IMR-90 (cell line): ENCODE measurements at regions not wholly inside any gene's neighbourhood (a gene's known extent, or its start where the extent isn't known, plus 50 kb on each side); places are given as distances from the start of the nearest gene placed in this dataset.

ENCODE experiments used
- ATAC-seq: fragments of 200-7000 bp; cut with Tn5 transposase; 2 replicates; pipeline ENCODE4 v1.9.1; 2020; ENCODE audit warnings: low read depth, mild to moderate bottlenecking, moderate library complexity
- BruUV-seq: library from RNA; stranded (reverse); fragments of 400-500 nt; replicated peaks from 2 replicates; lab custom pipeline; 2021; lab: Mats Ljungman, UMichigan
- CTCF ChIA-PET: fragments of 300-600 bp; formaldehyde crosslinking; extraction: SDS; loops from one replicate; lab custom pipeline; 2021; ENCODE audit warnings: antibody characterized with exemption; lab: Yijun Ruan, JAX
- POLR2A ChIA-PET: fragments of 300-600 bp; sonication (Branson Sonifier 250); formaldehyde crosslinking; loops from one replicate; lab custom pipeline; 2022; ENCODE audit warnings: antibody characterized with exemption; ENCODE audit not compliant: unreplicated experiment; lab: Charles Lee
- DNase-seq: peaks from one replicate; pipeline ENCODE4 v3.0.0; 2013
- H2AFZ ChIP-seq: replicated peaks from 2 replicates; pipeline ENCODE3; 2013; ENCODE audit warnings: low read length, mild to moderate bottlenecking; ENCODE audit not compliant: poor library complexity
- H2AK5ac ChIP-seq: 2 replicates; pipeline ENCODE4 v1.6.1; 2013; ENCODE audit warnings: low read depth, low read length, inconsistent platforms
- H2AK9ac ChIP-seq: replicated peaks from 2 replicates; pipeline ENCODE3; 2013; ENCODE audit warnings: mild to moderate bottlenecking, low read depth, low read length, moderate library complexity; ENCODE audit not compliant: poor library complexity
- H2BK120ac ChIP-seq: 2 replicates; pipeline ENCODE4 v1.6.1; 2013; ENCODE audit warnings: low read depth, low read length, inconsistent platforms
- H2BK15ac ChIP-seq: 3 replicates; pipeline ENCODE4 v1.6.1; 2013; ENCODE audit warnings: low read depth, low read length, inconsistent platforms
- H2BK20ac ChIP-seq: 2 replicates; pipeline ENCODE4 v1.6.1; 2013; ENCODE audit warnings: low read depth, mild to moderate bottlenecking, inconsistent platforms, low read length, moderate library complexity
- H2BK5ac ChIP-seq: 2 replicates; pipeline ENCODE4 v1.6.1; 2013; ENCODE audit warnings: mild to moderate bottlenecking, low read depth, low read length, inconsistent platforms; ENCODE audit not compliant: poor library complexity, severe bottlenecking
- H3K14ac ChIP-seq: replicated peaks from 2 replicates; pipeline ENCODE4 v1.6.1; 2013; ENCODE audit warnings: low read depth, low read length, inconsistent platforms
- H3K18ac ChIP-seq: 2 replicates; pipeline ENCODE4 v1.6.1; 2013; ENCODE audit warnings: low read depth, low read length, control low read depth
- H3K23ac ChIP-seq: 2 replicates; pipeline ENCODE4 v1.6.1; 2013; ENCODE audit warnings: low read depth, low read length, inconsistent platforms
- H3K27ac ChIP-seq: 2 replicates; pipeline ENCODE4 v1.5.1; 2013; ENCODE audit warnings: mild to moderate bottlenecking, control low read depth, low read length; ENCODE audit not compliant: insufficient read depth
- H3K27me3 ChIP-seq: 2 replicates; pipeline ENCODE4 v1.6.1; 2013; ENCODE audit warnings: low read length; ENCODE audit not compliant: control insufficient read depth, insufficient read depth
- H3K36me3 ChIP-seq: 2 replicates; pipeline ENCODE4 v1.6.1; 2013; ENCODE audit warnings: low read length, mixed read lengths; ENCODE audit not compliant: control insufficient read depth, insufficient read depth
- H3K4ac ChIP-seq: 2 replicates; pipeline ENCODE4 v1.6.1; 2013; ENCODE audit warnings: low read depth, low read length, inconsistent platforms
- H3K4me1 ChIP-seq: 2 replicates; pipeline ENCODE4 v1.6.1; 2013; ENCODE audit warnings: low read length, mixed read lengths; ENCODE audit not compliant: control insufficient read depth, insufficient read depth
- H3K4me2 ChIP-seq: 2 replicates; pipeline ENCODE4 v1.6.1; 2013; ENCODE audit warnings: low read depth, mild to moderate bottlenecking, control low read depth, low read length, moderate library complexity
- H3K4me3 ChIP-seq: 2 replicates; pipeline ENCODE4 v1.5.1; 2013; ENCODE audit warnings: low read depth, mild to moderate bottlenecking, control low read depth, low read length, moderate library complexity; ENCODE audit not compliant: insufficient read depth
- H3K56ac ChIP-seq: 2 replicates; pipeline ENCODE4 v1.6.1; 2013; ENCODE audit warnings: low read length, inconsistent platforms; ENCODE audit not compliant: insufficient read depth; ENCODE audit errors: extremely low read depth
- H3K79me1 ChIP-seq, 2 experiments: 2 replicates each; pipeline ENCODE4 v1.6.1; 2013; ENCODE audit warnings: low read length in 2 of 2, inconsistent platforms in 1 of 2, low read depth in 1 of 2
- H3K9ac ChIP-seq: 2 replicates; pipeline ENCODE4 v1.6.1; 2013; ENCODE audit warnings: low read depth, low read length, control low read depth
- H3K9me1 ChIP-seq: 2 replicates; pipeline ENCODE4 v1.6.1; 2013; ENCODE audit warnings: low read length, inconsistent platforms; ENCODE audit not compliant: insufficient read depth
- H3K9me3 ChIP-seq: 2 replicates; pipeline ENCODE4 v1.6.1; 2013; ENCODE audit warnings: low read length; ENCODE audit not compliant: control insufficient read depth, insufficient read depth
- H4K20me1 ChIP-seq: 2 replicates; pipeline ENCODE4 v1.6.1; 2013; ENCODE audit warnings: low read length, inconsistent platforms; ENCODE audit not compliant: insufficient read depth
- H4K5ac ChIP-seq: 2 replicates; pipeline ENCODE4 v1.6.1; 2013; ENCODE audit warnings: mild to moderate bottlenecking, low read depth, low read length, control low read depth
- H4K8ac ChIP-seq, 2 experiments: 2 replicates each; pipeline ENCODE4 v1.6.1; 2013; ENCODE audit warnings: low read depth in 2 of 2, low read length in 2 of 2, control low read depth in 1 of 2, inconsistent platforms in 1 of 2
- H4K91ac ChIP-seq: 2 replicates; pipeline ENCODE4 v1.6.1; 2013; ENCODE audit warnings: low read depth, low read length, inconsistent platforms; ENCODE audit not compliant: insufficient read depth
- CHD1 ChIP-seq: IDR thresholded peaks from 2 replicates; pipeline ENCODE4 v1.6.1; 2012; ENCODE audit warnings: low read depth, low read length, improper control_type of control experiment
- FOS ChIP-seq: fragments of 150-350 bp; IDR thresholded peaks from 2 replicates; pipeline ENCODE4 v1.6.1; 2016; ENCODE audit warnings: low read depth, low read length
- NFE2L2 ChIP-seq: fragments of 150-350 bp; IDR thresholded peaks from 2 replicates; pipeline ENCODE4 v1.6.1; 2016; ENCODE audit warnings: low read depth, mild to moderate bottlenecking, low read length
- POLR2A ChIP-seq: IDR thresholded peaks from 2 replicates; pipeline ENCODE4 v1.6.1; 2012; ENCODE audit warnings: mild to moderate bottlenecking, low read depth, low read length
- RCOR1 ChIP-seq: IDR thresholded peaks from 2 replicates; pipeline ENCODE4 v1.6.1; 2012; ENCODE audit warnings: mild to moderate bottlenecking, low read length, improper control_type of control experiment; ENCODE audit not compliant: insufficient replicate concordance
- RFX5 ChIP-seq: IDR thresholded peaks from 2 replicates; pipeline ENCODE4 v1.8.0; 2012; ENCODE audit warnings: low read depth, mild to moderate bottlenecking, low read length, moderate library complexity
- WGBS, 2 experiments: methylation state at CpG; one replicate each; pipeline versions ENCODE4 v1.1.5 to v1.1.7; 2013; ENCODE audit warnings: missing lambda C conversion rate in 2 of 2; ENCODE audit not compliant: insufficient read length in 1 of 2; ENCODE audit errors: extremely low coverage in 2 of 2; 5-methylcytosine and 5-hydroxymethylcytosine counted together
- dilution Hi-C: fragments of 300-500 bp; cut with HindIII; formaldehyde crosslinking; loops from one replicate; pipeline ENCODE4 v1.14.3; 2018; ENCODE audit warnings: low sequenced_read_pairs; ENCODE audit not compliant: unreplicated experiment
- in situ Hi-C: fragments of 300-500 bp; cut with MboI; formaldehyde crosslinking; loops from 3 replicates; pipeline ENCODE4 v1.14.3; 2019; ENCODE audit warnings: low sequenced_read_pairs, inconsistent platforms, mixed read lengths
- intact Hi-C: fragments of 100-400 bp; cut with micrococcal nuclease; formaldehyde crosslinking; loops from 2 replicates; pipeline ENCODE4 v1.10.0; 2022
- TF ChIP-seq, protein P1 (sequence below): fragments of 150-350 bp; IDR thresholded peaks from 2 replicates; pipeline ENCODE4 v1.6.1; 2017; ENCODE audit warnings: mild to moderate bottlenecking, antibody characterized with exemption, low read length, low read depth

DNA sequence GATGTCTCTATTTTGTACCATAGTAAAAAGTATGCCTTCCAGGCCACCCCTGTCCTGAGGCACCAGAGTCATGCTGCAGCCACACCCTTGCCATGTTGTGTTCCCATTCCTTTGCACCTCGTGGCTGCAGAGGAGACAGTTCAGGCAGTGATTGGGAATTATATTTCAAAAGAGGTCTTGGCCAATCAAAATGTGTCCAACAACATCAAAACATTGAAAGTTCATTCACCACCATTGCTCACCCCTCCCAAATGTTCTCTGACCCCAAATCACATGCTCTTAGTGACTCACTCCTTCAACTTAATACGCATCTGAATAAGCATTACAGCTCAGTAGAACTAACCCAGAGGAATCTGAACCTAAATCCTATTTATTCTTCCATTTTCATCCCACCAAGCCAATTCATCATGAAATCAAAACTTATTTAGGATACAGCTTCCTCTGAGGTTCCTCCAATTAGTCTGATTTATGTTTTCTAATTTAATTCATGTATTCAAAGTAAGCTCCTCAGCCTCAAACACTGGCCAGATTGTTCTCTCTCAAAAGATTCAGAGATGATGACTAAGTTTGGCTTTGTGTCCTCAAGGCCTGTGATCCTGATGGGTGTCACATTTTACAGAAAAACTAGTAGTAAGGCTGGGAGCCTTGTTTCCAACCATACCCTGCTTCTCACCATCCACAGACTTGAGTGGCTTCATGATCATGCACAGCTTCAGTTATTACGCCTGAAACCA lies 323.2 kb upstream of the INTU start:
- H4K5ac ChIP-seq = no peak overlapping the region
- H3K36me3 ChIP-seq = no peaks in the 10 kb centered on the region
- H2BK15ac ChIP-seq = no peak overlapping the region; the same call in 2 of the 3 replicates
- intact Hi-C loops = no loop called here
- no peaks in the 10 kb centered on the region for H3K27me3 ChIP-seq
- no peak overlapping the region for H2BK120ac ChIP-seq
- no peak overlapping the region for H4K91ac ChIP-seq
- peak overlapping the region in 1 of 2 experiments; percentile 37; a peak in 1 of 4 replicates for H4K8ac ChIP-seq
- no peak overlapping the region for H3K4ac ChIP-seq
- H3K9me1 ChIP-seq = no peaks in the 10 kb centered on the region; the same call in 1 of the 2 replicates
- no peak overlapping the region for H3K9ac ChIP-seq
- H2BK5ac ChIP-seq = no peak overlapping the region
- no peaks in the 10 kb centered on the region for H3K79me1 ChIP-seq
- TF ChIP-seq RCOR1 (no peak), CHD1 (no peak), POLR2A (no peak), NFE2L2 (no peak), RFX5 (no peak), FOS (no peak)
- TF ChIP-seq, protein P1, sequence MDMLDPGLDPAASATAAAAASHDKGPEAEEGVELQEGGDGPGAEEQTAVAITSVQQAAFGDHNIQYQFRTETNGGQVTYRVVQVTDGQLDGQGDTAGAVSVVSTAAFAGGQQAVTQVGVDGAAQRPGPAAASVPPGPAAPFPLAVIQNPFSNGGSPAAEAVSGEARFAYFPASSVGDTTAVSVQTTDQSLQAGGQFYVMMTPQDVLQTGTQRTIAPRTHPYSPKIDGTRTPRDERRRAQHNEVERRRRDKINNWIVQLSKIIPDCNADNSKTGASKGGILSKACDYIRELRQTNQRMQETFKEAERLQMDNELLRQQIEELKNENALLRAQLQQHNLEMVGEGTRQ = no peak
- no peaks in the 10 kb centered on the region for H4K20me1 ChIP-seq
- peak overlapping the region; percentile 23 for H2AK9ac ChIP-seq
- H3K9me3 ChIP-seq = no peaks in the 10 kb centered on the region; the same call in 1 of the 2 replicates
- H2BK20ac ChIP-seq = 0 out of 2 replicates have a peak overlapping the region, but pooled peaks have one; percentile 32
- no peak overlapping the region for H2AK5ac ChIP-seq
- no TSS peak for BruUV-seq
- H3K56ac ChIP-seq = no peak overlapping the region
- dilution Hi-C loops = no loop called here
- no peaks in the 10 kb centered on the region for H3K4me1 ChIP-seq
- no peak overlapping the region for H3K14ac ChIP-seq
- H3K27ac ChIP-seq = no peak overlapping the region
- ChIA-PET POLR2A (no interaction called here), CTCF (interaction anchor here (0.6 kb wide), 1 partner anchor 11 kb away, joined by 4 read pairs; no protein-coding TSS in a partner anchor)
- ATAC-seq = peak; percentile 40; the same call in 1 of the 2 replicates
- H3K4me3 ChIP-seq = no peak overlapping the region
- DNase-seq = peak; percentile 27
- no peak overlapping the region for H2AFZ ChIP-seq
- no peak overlapping the region for H3K18ac ChIP-seq
- H3K23ac ChIP-seq = no peak overlapping the region
- in situ Hi-C loops = no loop called here
- H3K4me2 ChIP-seq = no peak overlapping the region
- 63% methylated on average over 1 of the region's 3 CpGs; no CpG with 5 or more reads in 1 of the 2 experiments for WGBS, 2 experiments
